GM19467 (cell line): ENCODE measurements at regions not wholly inside any gene's neighbourhood (a gene's known extent, or its start where the extent isn't known, plus 50 kb on each side); places are given as distances from the start of the nearest gene placed in this dataset.
"Not testable (repeated sequence)": the region's sequence is repeated elsewhere in the genome, so short reads cannot be mapped to it uniquely, and the experiment has no call there.

ENCODE experiments used
- ATAC-seq: cut with Tn5 transposase; IDR thresholded peaks from one replicate; pipeline ENCODE4 v1.9.1; 2021; ENCODE audit warnings: mild to moderate bottlenecking, moderate library complexity; ENCODE audit not compliant: unreplicated experiment

- ATAC-seq, result no peak
These were observed 152.4 kb upstream of the PRICKLE1 start for GRCh38 chr12:42741771-42742510.

- ATAC-seq, result no peak
These were observed 151.5 kb upstream of the PRICKLE1 start for GRCh38 chr12:42741091-42741490.

GRCh38 chr12:42737398-42737797 is 147.9 kb upstream of the PRICKLE1 start:
- no peak for ATAC-seq

- ATAC-seq, result no peak
These were observed 146.4 kb upstream of the PRICKLE1 start for GRCh38 chr12:42735861-42736361.

- ATAC-seq, result no peak
These were observed 144.4 kb upstream of the PRICKLE1 start for GRCh38 chr12:42733911-42734310.

GRCh38 chr12:42732908-42733411 is 143.4 kb upstream of the PRICKLE1 start:
- no peak for ATAC-seq

GRCh38 chr12:42730291-42730690 is 140.7 kb upstream of the PRICKLE1 start:
- ATAC-seq, result no peak

- no peak for ATAC-seq
These were observed 140.0 kb upstream of the PRICKLE1 start for GRCh38 chr12:42729535-42729900.

- ATAC-seq, result no peak
These were observed 139.4 kb upstream of the PRICKLE1 start for GRCh38 chr12:42728770-42729534.

GRCh38 chr12:42728287-42728686 is 138.7 kb upstream of the PRICKLE1 start:
- ATAC-seq, result no peak

GRCh38 chr12:42725809-42726208 is 136.3 kb upstream of the PRICKLE1 start:
- no peak for ATAC-seq

- no peak for ATAC-seq
These were observed 126.9 kb upstream of the PRICKLE1 start for GRCh38 chr12:42716491-42716891.

GRCh38 chr12:42713566-42713965 is 124.0 kb upstream of the PRICKLE1 start:
- ATAC-seq, result not testable (repeated sequence)

GRCh38 chr12:42708374-42708773 is 118.8 kb upstream of the PRICKLE1 start:
- ATAC-seq, result not testable (repeated sequence)

GRCh38 chr12:42707312-42708226 is 118.0 kb upstream of the PRICKLE1 start:
- ATAC-seq, result no peak

GRCh38 chr12:42706321-42706720 is 116.8 kb upstream of the PRICKLE1 start:
- ATAC-seq, result no peak

- no peak for ATAC-seq
These were observed 116.3 kb upstream of the PRICKLE1 start for GRCh38 chr12:42705863-42706262.

- ATAC-seq, result no peak
These were observed 115.4 kb upstream of the PRICKLE1 start for GRCh38 chr12:42704810-42705401.

- no peak for ATAC-seq
These were observed 114.8 kb upstream of the PRICKLE1 start for GRCh38 chr12:42704340-42704739.

GRCh38 chr12:42701084-42701483 is 111.5 kb upstream of the PRICKLE1 start:
- ATAC-seq, result no peak
